ENCODE measurements at regions not wholly inside any gene's neighbourhood (a gene's known extent, or its start where the extent isn't known, plus 50 kb on each side); places are given as distances from the start of the nearest gene placed in this dataset.

DNA sequence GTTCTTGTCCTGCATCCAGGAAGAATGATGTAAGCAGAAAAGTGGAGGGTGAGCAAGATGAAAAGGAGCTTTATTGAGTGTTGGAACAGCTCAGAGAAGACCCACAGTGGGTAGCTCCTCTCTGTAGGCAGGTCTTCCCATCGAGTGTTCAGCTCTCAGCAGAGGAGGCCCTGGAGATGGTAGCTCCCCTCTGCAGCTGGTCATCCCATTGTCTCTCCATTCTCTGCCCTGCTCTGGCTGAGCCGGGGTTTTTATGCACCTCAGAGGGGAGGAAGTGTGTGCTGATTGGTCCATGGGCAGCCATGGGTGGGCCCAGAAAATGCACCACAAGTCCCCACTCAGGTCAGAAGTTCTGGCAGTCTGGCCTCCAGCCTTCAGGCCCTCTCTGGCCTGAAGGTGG is 713.7 kb downstream of the MATN1 start:
- H3K27ac Mint-ChIP-seq = peak overlapping the region; percentile 42
- H3K4me1 Mint-ChIP-seq = peaks cover 6% of the 10 kb centered on the region
- no peaks in the 10 kb centered on the region for H3F3A ChIP-seq (ENCODE audit: low read depth)
- no peaks in the 10 kb centered on the region for H3K27me3 ChIP-seq
- H3K4me1 ChIP-seq = peaks cover 3% of the 10 kb centered on the region
- H3K27ac ChIP-seq = no peak overlapping the region
- no peak overlapping the region for H3K4me3 ChIP-seq
- H3K79me2 ChIP-seq (ENCODE audit: low read depth) = no peaks in the 10 kb centered on the region
- DNase-seq (ENCODE audit: low spot score) = no peak
- H3K9ac ChIP-seq = no peak overlapping the region
- H4K20me1 ChIP-seq (ENCODE audit: low read depth) = no peaks in the 10 kb centered on the region
- no peak overlapping the region for H3K4me2 ChIP-seq
- no peaks in the 10 kb centered on the region for H3K36me3 Mint-ChIP-seq
- peaks cover 3% of the 10 kb centered on the region for H3K27me3 Mint-ChIP-seq (ENCODE audit: insufficient read depth, low read depth)
- TF ChIP-seq EZH2 (IDR thresholded peaks at IDR 0.05) (no peak), EZH2phosphoT487 (IDR thresholded peaks at IDR 0.05) (no peak)
- TF ChIP-seq, protein P1, sequence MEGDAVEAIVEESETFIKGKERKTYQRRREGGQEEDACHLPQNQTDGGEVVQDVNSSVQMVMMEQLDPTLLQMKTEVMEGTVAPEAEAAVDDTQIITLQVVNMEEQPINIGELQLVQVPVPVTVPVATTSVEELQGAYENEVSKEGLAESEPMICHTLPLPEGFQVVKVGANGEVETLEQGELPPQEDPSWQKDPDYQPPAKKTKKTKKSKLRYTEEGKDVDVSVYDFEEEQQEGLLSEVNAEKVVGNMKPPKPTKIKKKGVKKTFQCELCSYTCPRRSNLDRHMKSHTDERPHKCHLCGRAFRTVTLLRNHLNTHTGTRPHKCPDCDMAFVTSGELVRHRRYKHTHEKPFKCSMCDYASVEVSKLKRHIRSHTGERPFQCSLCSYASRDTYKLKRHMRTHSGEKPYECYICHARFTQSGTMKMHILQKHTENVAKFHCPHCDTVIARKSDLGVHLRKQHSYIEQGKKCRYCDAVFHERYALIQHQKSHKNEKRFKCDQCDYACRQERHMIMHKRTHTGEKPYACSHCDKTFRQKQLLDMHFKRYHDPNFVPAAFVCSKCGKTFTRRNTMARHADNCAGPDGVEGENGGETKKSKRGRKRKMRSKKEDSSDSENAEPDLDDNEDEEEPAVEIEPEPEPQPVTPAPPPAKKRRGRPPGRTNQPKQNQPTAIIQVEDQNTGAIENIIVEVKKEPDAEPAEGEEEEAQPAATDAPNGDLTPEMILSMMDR (IDR thresholded peaks at IDR 0.05) = no peak
- no peaks in the 10 kb centered on the region for H3K9me3 ChIP-seq (ENCODE audit: low read depth)
- H3K9me3 Mint-ChIP-seq = peaks cover 3% of the 10 kb centered on the region
- H3K4me3 Mint-ChIP-seq = no peak overlapping the region
- H2AFZ ChIP-seq (replicated peaks) = no peak overlapping the region
- no peaks in the 10 kb centered on the region for H3K36me3 ChIP-seq

DNA sequence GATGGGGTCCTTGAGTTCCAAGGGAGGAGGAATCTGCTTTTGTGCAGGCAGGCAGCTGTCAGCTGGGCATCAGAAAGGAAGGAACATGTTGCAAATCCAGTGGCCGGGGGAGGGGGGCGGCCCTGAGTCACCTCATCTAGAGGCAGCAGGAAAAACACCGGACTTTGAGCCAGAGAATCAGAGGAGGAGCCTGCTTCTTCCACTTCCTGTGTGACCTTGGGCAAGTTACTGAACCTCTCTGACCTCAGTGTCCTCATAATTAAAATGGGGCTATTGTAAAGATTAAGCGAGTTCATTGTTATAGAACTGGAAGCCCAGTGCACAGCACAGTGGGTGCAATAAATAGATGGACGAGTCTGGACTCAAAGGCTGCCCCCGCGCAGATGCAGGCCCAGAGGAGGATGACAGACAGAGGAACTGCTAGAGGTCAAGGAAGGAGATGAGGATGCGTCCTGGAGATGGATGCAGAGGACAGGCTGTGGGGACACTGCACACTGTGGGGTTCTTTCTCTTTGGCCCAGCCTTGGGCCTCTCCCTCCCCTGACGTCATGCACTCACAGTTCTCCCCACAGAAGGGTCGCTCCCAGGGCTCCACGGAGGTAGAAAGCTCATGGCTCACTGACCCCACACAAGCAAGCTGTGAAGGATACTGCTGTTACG is 714.3 kb downstream of the MATN1 start:
- H3K27ac Mint-ChIP-seq = peak overlapping the region; percentile 42
- H3K4me1 Mint-ChIP-seq = peaks cover 6% of the 10 kb centered on the region

DNA sequence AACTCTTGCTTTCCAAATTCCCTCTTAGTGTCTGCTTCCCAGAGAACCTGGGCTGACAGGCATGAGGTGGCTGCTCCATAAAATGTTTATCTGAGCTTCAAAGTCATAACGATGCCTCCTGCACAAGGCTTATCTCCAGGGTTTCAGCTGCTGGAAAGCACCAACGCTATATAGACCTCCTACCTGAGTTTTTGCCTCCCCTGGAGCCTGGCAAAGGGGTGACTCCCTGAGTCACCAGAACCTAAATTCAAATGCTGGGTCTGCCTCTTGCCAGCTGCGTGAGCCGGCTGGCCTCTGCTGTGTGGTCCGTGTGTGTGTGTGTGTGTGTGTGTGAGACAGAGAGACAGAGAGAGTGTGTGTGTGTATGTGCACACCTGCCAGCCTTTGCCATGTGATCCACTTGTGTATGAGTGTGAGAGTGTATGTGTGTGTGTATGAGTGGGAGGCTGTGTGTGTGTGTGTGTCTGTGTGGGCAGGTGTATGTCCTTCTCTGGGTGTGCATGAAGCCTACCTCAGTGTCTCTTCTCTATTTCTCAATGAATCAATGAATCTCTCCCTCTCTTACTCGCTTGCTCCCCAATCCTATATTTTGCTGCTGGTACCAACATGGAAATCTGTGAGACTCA is 714.9 kb downstream of the MATN1 start:
- TF ChIP-seq, protein P1 (IDR thresholded peaks at IDR 0.05) = no peak
- TF ChIP-seq EZH2phosphoT487 (IDR thresholded peaks at IDR 0.05) = no peak
- no peak for TF ChIP-seq EZH2 (IDR thresholded peaks at IDR 0.05)
- no peaks in the 10 kb centered on the region for H3K79me2 ChIP-seq (ENCODE audit: low read depth)
- H3K27ac Mint-ChIP-seq = peak overlapping the region; percentile 53

More for the DNA sequence above, 714.3 kb downstream of the MATN1 start:
- Histone ChIP-seq H2AFZ (replicated peaks) (no peak overlapping the region), H3K9me3 (ENCODE audit: low read depth) (no peaks in the 10 kb centered on the region), H3K27ac (no peak overlapping the region), H3K4me2 (no peak overlapping the region), H3F3A (ENCODE audit: low read depth) (no peaks in the 10 kb centered on the region), H4K20me1 (ENCODE audit: low read depth) (no peaks in the 10 kb centered on the region), H3K4me1 (peaks cover 3% of the 10 kb centered on the region), H3K36me3 (no peaks in the 10 kb centered on the region), H3K79me2 (ENCODE audit: low read depth) (no peaks in the 10 kb centered on the region), H3K4me3 (no peak overlapping the region), H3K27me3 (no peaks in the 10 kb centered on the region), H3K9ac (no peak overlapping the region)
- no peaks in the 10 kb centered on the region for H3K36me3 Mint-ChIP-seq
- TF ChIP-seq EZH2phosphoT487 (IDR thresholded peaks at IDR 0.05) (no peak), EZH2 (IDR thresholded peaks at IDR 0.05) (no peak)
- TF ChIP-seq, protein P1 (IDR thresholded peaks at IDR 0.05) = no peak
- DNase-seq (ENCODE audit: low spot score) = no peak
- no peak overlapping the region for H3K4me3 Mint-ChIP-seq
- H3K27me3 Mint-ChIP-seq (ENCODE audit: insufficient read depth, low read depth) = peaks cover 3% of the 10 kb centered on the region
- peaks cover 3% of the 10 kb centered on the region for H3K9me3 Mint-ChIP-seq

More for the DNA sequence above, 714.9 kb downstream of the MATN1 start:
- H3K27me3 Mint-ChIP-seq (ENCODE audit: insufficient read depth, low read depth) = peaks cover 3% of the 10 kb centered on the region
- Histone ChIP-seq H3F3A (ENCODE audit: low read depth) (no peaks in the 10 kb centered on the region), H3K9ac (no peak overlapping the region), H3K4me1 (peaks cover 3% of the 10 kb centered on the region), H3K27me3 (no peaks in the 10 kb centered on the region), H3K27ac (no peak overlapping the region), H3K36me3 (no peaks in the 10 kb centered on the region), H2AFZ (replicated peaks) (no peak overlapping the region), H3K4me2 (no peak overlapping the region), H3K4me3 (no peak overlapping the region), H4K20me1 (ENCODE audit: low read depth) (no peaks in the 10 kb centered on the region), H3K9me3 (ENCODE audit: low read depth) (no peaks in the 10 kb centered on the region)
- peaks cover 3% of the 10 kb centered on the region for H3K9me3 Mint-ChIP-seq
- no peaks in the 10 kb centered on the region for H3K36me3 Mint-ChIP-seq
- H3K4me1 Mint-ChIP-seq = peaks cover 6% of the 10 kb centered on the region
- no peak for DNase-seq (ENCODE audit: low spot score)
- H3K4me3 Mint-ChIP-seq = no peak overlapping the region

All from neural progenitor cell (in vitro differentiated cells).